ENCODE measurements at regions not wholly inside any gene's neighbourhood (a gene's known extent, or its start where the extent isn't known, plus 50 kb on each side); places are given as distances from the start of the nearest gene placed in this dataset.

DNA sequence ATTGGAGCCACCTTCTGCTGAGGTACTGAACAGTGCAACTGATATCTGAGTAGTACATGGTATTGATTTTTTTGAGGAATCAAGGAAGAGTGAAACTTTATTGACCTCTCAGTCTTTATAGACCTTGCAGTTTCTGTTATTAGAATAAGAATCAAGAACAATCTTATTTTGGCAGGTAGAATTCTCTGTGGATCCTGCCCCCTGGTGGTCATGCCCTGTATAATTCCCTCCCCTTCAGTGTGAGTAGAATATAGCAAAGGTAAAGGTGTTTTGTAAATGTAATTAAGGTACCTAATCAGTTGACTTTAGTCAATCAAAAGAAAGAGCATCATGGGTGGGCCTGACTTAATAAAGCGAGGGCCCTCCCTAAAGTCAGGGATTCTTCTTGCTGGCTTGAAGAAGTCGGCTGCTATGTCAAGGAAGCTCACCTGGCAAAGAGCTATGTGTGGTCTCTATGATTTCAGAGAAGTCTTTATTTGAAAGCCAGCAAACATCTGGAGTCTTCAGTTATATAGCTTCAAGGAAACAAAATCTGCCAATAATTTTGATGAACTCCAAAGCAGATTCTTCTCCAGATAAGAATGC, 142.8 kb downstream of the LSM5 start:
- no peak for DNase-seq (ENCODE audit: low read depth in 2 of 2)

DNA sequence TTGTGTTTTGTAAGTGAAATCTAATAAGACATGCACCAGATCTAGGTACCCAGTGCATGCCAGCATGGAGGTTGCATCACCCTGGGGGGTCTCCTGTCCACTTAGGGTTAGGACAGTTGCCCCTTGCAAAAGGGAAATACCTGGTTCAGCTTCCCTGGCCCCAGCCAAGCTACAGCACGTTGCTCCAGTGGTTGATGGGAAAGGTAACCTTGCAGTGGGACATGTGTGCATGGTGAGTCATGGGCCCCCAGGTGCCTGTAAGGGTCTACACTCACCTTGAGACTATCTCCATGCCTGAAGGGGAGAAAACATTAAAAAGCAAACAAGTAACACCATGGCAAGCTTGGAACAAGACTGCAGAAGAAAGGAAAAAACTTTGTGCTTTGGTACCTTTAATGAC, 143.9 kb downstream of the LSM5 start:
- no peak for DNase-seq (ENCODE audit: low read depth in 2 of 2)

DNA sequence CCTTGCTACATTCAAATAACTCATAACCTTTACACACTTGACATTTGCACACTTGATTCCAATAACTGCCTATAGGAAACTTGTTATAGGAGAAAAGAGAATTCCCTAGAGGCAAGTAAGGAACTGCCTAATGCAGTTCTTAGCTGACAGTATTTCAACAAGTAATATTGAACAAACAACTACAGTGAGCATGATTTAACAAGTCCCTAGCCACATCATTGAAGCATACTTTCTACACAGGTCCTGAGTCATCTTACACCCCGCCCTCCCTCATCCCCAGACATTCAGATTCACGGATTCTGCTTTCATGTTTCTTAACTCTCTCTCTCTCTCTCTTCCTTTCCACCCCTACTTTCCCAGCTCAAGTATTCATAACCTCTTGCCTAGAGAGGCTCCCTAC, 153.5 kb downstream of the LSM5 start:
- no peak for DNase-seq (ENCODE audit: low read depth in 2 of 2)

DNA sequence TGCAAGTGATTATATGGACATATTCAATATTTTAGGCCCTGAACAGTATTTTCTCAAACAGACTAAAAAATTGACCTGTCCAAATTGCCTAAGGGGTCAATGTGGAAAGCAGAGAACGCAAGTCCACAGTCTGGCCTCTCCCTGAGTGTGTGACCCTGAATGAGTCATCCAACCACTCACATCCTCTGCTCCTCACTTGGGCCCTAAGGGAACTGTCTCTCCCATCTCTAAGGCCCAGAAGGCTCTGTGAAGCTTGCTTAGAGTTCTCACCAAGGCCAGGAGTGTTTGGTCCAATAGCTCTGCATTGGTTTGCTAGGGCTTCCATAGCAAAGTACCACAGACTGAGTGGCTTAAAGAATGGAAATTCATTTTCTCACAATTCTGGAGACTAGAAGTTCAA, 155.1 kb downstream of the LSM5 start:
- DNase-seq (ENCODE audit: low read depth in 2 of 2) = no peak

DNA sequence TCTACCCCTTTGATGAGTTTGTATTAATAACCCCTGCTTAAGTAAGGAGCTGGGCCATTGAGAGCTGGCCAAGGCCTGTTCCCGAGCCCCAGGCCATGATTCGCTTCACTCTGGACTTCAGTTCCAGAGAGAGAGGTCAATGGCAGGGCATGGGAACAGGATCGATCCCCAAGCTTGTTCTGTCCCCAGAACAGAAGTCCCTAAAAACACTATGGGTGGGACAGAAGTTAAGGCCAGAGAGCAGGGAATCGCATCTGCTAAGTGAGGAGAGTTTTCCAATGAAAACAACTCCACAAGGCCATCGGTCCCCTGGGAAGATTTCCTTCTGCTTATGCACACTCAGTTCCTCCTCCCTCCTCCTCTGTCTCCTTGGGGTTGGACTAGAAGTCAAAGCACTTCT, 159.6 kb downstream of the LSM5 start:
- DNase-seq (ENCODE audit: low read depth in 2 of 2) = no peak

DNA sequence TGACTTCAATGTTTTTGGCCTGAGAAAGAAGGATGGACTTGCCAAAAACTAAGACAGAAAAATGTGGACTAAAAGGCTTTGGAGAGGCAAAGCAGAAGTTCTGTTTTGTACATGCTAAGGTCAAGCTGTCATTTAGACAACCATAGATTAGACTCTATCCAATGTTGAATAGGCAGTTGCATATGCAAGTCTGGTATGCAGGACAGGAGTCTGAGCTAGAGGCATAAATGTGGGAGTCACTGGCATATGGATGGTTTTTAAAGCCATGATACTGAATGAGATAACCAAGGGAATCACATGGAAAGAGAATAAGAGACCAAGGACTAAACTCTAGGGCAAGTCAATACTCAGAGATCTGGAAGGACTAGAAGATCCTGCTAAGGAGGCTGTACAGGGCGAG, 164.1 kb downstream of the LSM5 start:
- no peak for DNase-seq (ENCODE audit: low read depth in 2 of 2)

DNA sequence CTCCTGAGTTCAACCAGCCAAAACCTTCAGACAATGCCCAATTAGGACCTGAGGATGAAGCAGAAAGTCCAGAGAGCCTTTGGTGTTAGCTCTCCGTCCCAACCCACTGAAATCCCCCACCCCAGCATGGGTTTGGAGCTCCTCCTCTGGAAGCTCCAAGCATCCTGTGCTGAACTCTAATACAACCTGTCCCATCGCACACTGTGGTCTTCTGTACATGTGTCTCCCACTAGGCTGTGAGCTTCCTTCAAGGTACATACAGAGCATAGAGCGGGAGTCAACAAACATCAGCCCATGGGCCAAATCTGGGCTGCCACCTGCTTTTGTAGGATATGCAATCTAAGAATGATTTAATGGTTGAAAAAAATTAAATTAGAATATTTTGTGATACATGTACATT, 166.5 kb downstream of the LSM5 start:
- DNase-seq (ENCODE audit: low read depth in 2 of 2) = no peak

DNA sequence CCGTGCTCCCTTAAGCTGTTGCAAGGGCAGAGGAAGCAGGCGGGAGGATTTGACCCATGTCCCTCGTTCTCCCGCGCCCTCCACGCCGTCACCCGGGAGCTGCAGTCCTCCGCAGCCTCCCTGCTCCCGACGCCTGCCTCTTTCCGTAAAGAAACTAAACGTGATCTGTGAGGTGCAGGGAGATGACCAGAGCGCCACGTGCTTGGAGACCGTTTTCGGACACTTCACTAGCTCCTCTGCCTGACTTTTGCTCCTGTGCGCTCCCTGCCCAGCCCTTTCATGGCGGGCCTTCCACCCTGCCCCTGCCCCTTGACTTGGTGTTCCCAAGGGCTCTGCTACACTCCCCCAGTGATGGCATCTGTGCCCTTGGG, 171.2 kb downstream of the LSM5 start:
- DNase-seq (ENCODE audit: low read depth in 2 of 2) = no peak

DNA sequence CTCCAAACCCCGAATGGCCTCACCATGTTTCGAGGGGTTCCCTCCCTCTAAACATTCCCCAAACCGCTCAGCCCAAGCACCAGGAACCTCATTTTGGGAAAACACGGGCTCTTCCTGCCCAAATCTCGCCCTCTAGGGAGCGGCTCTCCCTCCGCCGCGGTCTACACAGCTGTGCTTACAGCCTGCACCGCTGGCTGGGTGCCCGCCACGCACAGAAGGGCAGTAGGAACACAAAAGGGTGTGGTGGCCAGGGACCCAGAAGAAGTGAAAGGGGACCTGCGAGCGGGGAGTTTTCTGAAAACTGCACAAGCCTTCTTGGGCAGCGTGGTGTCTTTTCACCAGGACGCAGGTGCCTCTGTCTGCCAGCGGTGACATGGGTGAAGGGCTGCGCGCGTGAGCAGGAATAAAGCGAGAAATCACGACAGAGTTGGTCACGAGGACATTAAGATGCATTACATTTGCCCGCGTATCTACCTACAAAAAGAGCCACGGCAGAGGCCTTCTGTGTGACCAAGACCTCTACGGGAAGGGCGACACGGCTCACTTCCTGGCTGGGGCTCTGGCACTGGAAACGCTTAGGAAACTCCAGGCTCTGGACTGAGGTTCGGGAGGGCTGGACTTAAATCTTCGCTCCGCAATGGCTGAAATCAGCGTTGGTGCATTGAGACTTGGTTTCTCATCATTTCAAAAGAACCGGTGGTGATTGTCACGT, 171.7 kb downstream of the LSM5 start:
- no peak for DNase-seq (ENCODE audit: low read depth in 2 of 2)

DNA sequence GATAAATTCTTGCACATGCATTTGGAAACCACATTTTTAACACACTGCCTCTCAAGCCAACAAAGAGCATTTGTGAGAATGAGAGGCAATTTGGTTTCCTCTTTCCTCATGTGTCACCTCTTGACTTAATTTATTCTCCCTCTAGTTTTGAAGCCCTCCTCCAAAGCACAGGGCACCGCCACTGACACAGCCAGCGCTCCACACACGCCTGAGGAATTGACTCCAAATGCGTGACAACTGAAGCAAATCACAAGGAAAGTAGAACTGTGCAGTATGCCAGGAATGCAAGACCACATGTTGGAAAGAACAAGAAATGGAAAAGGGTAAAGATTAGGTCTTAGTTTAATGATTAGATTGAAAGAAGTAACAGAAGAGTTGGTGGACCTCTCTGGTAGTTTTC, 173.3 kb downstream of the LSM5 start:
- DNase-seq (ENCODE audit: low read depth in 2 of 2) = no peak

DNA sequence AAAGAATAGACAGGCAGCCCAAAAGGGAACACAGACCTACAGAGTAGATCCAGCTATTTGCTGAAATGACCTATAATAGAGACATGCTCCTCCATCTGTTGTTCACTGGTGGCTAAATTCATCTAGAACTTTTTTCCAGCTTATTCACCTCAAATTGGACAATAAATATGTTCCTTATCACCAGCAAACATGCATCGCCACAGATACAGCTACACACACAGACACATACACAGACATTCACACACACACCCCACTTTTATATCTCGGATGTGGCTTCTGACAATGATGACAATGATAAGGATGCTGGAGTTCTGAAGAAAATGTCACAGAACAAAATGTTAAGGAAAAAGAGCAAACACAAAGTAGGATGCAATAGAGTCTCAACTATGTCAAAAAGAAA, 175.4 kb downstream of the LSM5 start:
- no peak for DNase-seq (ENCODE audit: low read depth in 2 of 2)

DNA sequence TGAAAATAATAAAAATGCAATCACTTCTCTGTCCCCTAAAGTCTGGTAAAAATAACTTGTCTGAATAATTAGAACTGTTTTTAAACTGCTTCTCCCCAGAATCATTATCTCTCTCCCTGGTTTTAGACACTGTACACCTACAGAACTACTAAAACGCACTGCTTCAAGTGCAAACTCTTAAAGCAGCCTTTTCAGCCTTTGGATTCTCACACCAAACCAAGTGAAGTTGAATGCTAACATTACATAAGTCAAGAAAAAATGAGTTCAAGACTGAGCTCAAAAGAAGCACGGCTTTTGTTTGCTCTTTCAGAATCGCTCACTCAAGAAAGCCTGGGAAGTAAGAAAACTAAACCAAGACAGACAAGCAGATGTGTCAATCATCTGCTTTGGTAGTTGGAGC, 188.8 kb downstream of the LSM5 start:
- no peak for DNase-seq (ENCODE audit: low read depth in 2 of 2)

DNA sequence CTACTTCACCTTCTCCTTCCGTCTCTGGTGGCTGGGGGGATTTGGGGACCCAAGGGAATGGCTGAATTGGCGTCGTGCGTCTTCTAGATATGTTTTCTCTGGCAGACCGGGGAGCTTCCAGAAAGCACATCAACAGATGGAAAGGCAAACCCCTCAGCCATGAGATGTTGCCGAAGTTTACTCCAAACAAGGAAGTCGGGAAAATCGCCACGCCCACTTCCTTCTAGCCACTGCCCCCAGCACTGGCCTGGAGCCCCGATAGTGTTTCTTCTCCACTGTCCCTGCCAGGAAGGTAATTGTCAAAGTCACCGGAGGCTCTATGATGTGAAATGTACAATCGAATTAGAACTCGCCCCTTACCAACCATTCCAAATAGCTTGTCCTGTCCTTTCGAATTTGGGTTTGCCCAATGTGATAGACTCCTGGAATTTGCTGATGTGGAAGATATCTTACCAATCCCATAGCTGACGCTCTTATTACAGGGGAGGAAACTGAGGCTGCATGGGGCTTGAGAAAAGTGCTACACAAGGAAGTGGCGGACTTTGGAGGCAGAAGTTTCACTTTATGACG, 191.0 kb downstream of the LSM5 start:
- no peak for DNase-seq (ENCODE audit: low read depth in 2 of 2)

DNA sequence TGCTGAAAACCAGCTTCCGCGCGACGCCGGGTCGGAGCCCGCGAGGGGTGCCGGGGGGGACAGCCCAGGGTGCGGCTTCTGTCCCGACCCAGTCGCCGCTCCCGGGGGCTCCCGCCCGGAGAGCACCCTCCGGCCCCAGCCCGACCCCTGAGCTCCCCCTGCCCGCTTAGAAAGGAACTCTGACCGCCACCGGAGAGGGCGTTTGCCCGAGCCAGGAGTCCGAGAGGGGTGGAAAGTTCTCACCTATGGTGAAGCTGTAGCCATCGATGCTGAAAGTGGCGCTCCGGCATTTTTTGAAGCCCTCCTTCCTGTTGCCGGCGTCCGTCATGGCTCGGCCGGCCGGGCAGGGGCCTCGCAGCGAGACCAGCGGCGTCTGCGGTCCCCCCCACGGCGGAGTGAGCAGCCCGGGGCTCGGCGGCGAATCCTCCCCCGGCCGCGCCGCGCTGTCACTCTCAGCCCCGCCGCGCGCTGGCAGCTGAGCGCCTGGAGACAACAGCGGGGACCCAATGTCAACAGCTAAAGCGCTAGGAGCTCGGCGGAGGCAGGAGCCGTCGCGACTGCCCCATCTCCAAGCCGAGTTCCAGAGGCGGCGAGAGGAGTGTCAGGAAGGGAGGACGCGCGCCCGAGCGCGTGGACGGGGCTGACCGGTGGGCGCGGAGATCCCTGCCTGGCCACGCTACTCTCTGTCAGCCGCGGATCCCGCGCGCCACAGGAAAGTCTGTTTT, 191.6 kb downstream of the LSM5 start:
- DNase-seq (ENCODE audit: low read depth in 2 of 2) = no peak

DNA sequence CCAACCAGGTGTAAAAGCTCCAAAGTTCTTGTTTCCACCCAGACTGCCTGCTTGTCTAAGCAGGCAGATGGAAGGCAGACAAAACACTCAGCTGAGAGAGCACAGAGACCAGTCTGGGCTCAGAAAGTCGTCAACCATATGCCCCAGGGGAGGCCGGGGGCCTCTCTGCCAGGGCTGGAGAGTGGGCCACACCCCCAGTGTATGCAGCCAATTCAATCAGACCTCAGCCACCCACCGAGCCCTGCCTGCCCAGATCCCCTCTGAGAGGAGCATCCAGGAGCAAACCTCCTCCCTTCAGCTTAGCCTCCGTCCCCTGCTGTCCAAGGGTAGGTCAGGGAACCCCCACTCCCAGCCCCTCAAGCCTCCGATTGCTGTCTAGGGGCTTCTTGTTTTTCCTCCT, 196.3 kb downstream of the LSM5 start:
- no peak for DNase-seq (ENCODE audit: low read depth in 2 of 2)

DNA sequence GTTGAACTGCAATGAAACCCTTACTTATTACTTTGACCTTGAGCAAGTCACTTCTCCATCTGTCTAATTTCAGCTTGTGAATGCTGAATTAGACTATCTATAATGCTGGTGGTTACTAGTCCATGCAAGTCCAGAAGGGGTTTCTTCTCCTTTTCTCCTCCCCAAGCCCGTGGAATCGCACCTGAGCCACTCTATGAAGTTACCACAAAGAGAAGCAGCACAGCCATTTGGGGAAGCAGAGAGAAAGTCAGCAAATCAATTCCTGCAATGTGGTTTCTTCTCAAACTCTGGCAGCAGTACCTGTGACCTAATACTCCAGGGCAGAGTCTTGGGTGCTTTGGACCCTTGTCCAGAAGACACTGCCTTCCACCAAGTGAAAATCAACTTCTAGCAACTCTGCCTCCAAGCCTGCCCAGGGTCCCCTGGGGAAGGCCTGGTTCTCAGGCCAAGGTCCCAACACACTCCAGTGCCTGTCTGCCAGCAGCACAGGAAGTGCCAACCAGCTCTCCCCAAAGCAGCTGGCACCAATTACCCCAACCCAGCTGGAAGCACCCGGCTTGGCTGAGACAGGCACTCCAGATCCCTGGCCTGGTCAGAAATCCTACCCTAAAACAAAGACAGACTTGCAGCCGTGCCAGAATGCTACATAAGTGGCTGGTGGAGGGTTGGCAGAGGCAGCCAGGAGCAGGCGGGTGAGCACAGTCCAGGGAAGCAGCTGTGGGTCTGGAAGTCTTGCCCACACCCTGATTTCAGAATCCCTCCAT, 200.3 kb downstream of the LSM5 start:
- no peak for DNase-seq (ENCODE audit: low read depth in 2 of 2)

DNA sequence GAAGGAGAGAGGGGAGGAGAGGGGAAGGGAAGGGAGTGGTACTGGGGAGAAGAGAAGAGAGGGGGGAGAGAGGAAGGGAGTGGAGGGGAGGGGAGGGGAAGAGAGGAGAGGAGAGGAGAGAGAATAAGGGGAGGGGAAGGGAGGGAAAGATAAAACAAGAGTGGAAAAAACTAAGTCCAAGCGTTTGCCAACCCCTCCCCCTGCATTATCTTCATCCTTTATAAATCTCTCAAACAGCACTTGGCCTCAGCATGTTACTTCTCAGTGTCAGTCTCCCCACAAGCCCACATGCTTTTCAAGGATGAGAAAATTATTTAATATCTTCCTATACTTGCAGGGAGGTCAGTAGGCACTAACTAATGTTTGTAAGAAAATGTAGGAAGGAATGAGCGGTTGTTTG, 204.5 kb downstream of the LSM5 start:
- no peak for DNase-seq (ENCODE audit: low read depth in 2 of 2)

DNA sequence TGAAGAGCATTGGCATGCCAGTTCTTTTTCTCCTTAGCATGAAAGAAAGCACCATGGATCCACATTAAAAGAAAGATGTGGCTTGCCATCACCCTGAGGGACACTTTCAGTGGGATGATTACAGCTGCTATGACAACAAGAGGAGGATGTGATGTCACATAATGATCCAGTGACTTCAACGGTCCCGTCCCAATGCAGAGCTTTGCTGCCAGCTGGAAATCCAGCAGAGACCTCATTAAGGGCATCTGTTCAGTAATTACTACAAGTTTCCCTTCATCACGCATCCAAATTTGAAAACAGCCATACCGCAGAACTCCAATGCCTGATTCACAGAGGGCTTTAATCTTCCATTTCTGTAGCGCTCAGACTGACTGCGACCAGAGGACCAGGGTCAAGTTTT, 206.6 kb downstream of the LSM5 start:
- DNase-seq (ENCODE audit: low read depth in 2 of 2) = no peak

DNA sequence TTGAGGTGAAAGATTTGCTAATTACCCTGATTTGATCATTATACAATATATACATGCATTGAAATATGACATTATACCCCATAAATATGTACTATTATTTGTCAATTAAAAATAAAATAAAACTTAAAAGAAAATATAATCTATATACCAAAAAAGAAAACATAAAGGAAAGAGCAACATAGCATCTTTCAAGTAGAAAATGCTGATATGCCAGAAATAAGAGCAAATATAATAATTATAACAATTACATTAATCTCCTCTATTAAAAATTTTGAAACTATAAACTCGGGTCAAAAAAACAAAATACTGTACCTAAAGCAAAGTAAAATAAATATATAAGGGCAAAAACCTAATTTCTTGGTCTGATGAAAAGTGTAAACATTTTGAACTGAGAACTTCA, 209.3 kb upstream of the PDE1C start:
- DNase-seq (ENCODE audit: low read depth in 2 of 2) = no peak

DNA sequence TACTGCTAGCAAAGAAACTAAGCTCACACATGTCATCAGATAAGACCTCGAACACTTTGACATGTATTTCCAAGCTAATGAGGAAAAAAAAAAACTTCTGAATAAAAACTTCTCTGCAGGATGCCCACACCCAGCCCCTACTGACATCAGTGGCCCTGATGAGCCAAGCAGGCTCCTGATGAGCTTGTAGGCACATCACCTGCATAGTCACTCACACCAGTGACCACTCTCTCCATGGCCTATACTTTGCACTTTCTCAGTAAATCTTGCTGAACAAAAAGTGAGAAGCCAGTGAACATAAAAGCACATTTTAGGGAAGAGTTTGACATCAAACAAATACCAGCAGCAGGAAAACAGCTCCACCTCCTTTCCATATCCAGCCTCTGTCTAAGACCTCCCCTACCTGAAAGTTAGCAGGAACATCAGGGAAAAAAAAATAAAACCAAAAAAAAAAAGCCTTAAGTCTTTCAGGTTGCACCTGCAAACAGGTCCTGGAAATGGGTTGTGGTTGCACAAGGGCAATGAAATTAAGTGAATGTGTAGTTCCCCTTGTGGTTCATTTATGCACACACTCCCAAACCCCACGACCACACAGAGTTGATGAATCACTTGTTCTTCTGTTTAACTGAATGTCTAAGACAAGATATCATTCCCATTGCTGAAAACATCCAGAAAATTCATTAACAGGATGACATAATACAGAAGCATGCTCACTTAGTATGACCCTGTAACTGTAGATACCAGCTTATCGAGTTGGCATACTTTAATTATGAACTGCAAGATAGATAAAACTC, 205.2 kb upstream of the PDE1C start:
- no peak for DNase-seq (ENCODE audit: low read depth in 2 of 2)

DNA sequence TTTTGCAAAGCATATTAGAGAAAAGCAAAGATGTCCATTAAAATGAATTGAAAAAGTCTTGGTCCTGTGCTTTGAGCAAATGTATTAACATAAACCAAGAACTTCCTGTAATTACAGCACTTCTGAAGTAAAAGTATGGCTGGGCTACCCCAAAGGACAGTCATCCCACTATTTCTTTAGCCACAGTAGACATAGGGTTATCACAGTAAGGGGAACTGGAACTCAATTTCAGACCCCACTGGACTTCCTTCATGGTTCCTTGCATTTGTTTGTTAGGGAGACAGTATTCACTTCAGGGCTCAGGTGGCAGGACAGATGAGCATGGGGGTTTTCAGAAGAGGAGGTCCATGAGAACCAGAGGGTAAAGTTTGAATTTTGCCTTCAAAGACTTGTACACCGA, 203.1 kb upstream of the PDE1C start:
- DNase-seq (ENCODE audit: low read depth in 2 of 2) = no peak

Data from fibroblast of skin of left biceps (primary cell).